ENCODE measurements at regions not wholly inside any gene's neighbourhood (a gene's known extent, or its start where the extent isn't known, plus 50 kb on each side); places are given as distances from the start of the nearest gene placed in this dataset.

- H3K27me3 Mint-ChIP-seq (ENCODE audit: low read depth, unreplicated experiment) = no peaks in the 10 kb centered on the region
- H4K20me1 ChIP-seq (ENCODE audit: insufficient read depth, low read length) = peaks cover 50% of the 10 kb centered on the region
- no peaks in the 10 kb centered on the region for H3K9me3 ChIP-seq (ENCODE audit: insufficient read depth, low read depth, low read length)
- no peak for DNase-seq (ENCODE audit: low read depth)
- no peak overlapping the region for H3K4me3 Mint-ChIP-seq (ENCODE audit: unreplicated experiment)
- no peak overlapping the region for H3K27ac Mint-ChIP-seq (ENCODE audit: unreplicated experiment)
- no peaks in the 10 kb centered on the region for H3K9me3 Mint-ChIP-seq (ENCODE audit: unreplicated experiment)
- no peaks in the 10 kb centered on the region for H3K27me3 ChIP-seq (ENCODE audit: insufficient read depth, low read length)
- FAIRE-seq = no peak
- H3K4me2 ChIP-seq (ENCODE audit: low read length) = no peak overlapping the region
- TF ChIP-seq, protein P1, sequence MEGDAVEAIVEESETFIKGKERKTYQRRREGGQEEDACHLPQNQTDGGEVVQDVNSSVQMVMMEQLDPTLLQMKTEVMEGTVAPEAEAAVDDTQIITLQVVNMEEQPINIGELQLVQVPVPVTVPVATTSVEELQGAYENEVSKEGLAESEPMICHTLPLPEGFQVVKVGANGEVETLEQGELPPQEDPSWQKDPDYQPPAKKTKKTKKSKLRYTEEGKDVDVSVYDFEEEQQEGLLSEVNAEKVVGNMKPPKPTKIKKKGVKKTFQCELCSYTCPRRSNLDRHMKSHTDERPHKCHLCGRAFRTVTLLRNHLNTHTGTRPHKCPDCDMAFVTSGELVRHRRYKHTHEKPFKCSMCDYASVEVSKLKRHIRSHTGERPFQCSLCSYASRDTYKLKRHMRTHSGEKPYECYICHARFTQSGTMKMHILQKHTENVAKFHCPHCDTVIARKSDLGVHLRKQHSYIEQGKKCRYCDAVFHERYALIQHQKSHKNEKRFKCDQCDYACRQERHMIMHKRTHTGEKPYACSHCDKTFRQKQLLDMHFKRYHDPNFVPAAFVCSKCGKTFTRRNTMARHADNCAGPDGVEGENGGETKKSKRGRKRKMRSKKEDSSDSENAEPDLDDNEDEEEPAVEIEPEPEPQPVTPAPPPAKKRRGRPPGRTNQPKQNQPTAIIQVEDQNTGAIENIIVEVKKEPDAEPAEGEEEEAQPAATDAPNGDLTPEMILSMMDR (IDR thresholded peaks at IDR 0.05; ENCODE audit: insufficient read depth, low read depth, low read length) = no peak
- TF ChIP-seq EZH2 (IDR thresholded peaks at IDR 0.05; ENCODE audit: insufficient read depth, low read length) = no peak
- no peak overlapping the region for H3K27ac ChIP-seq (ENCODE audit: low read depth, low read length)
- H3K79me2 ChIP-seq (ENCODE audit: insufficient read depth, low read length) = peaks cover 67% of the 10 kb centered on the region
- H3K36me3 Mint-ChIP-seq (ENCODE audit: low read depth, unreplicated experiment) = peaks cover 4% of the 10 kb centered on the region
- no peak overlapping the region for H3K9ac ChIP-seq (ENCODE audit: low read length)
- H2AFZ ChIP-seq (ENCODE audit: low read depth, low read length) = no peak overlapping the region
- no peaks in the 10 kb centered on the region for H3K36me3 ChIP-seq (ENCODE audit: insufficient read depth, low read length)
- H3K4me3 ChIP-seq (ENCODE audit: insufficient read depth, low read depth, low read length) = no peak overlapping the region
- peaks cover 12% of the 10 kb centered on the region for H3K4me1 Mint-ChIP-seq (ENCODE audit: low read depth, unreplicated experiment)
- no peaks in the 10 kb centered on the region for H3K4me1 ChIP-seq (ENCODE audit: insufficient read depth, low read length)
Measured at GRCh38 chr13:74032325-74032724, 101.9 kb downstream of the KLF12 start.

- no peaks in the 10 kb centered on the region for H3K27me3 Mint-ChIP-seq (ENCODE audit: low read depth, unreplicated experiment)
- Histone ChIP-seq H3K9me3 (ENCODE audit: insufficient read depth, low read depth, low read length) (no peaks in the 10 kb centered on the region), H3K4me2 (ENCODE audit: low read length) (peak overlapping the region; percentile 43), H3K27ac (ENCODE audit: low read depth, low read length) (no peak overlapping the region), H3K79me2 (ENCODE audit: insufficient read depth, low read length) (peaks cover 51% of the 10 kb centered on the region), H3K9ac (ENCODE audit: low read length) (no peak overlapping the region), H2AFZ (ENCODE audit: low read depth, low read length) (no peak overlapping the region), H3K36me3 (ENCODE audit: insufficient read depth, low read length) (no peaks in the 10 kb centered on the region), H3K4me1 (ENCODE audit: insufficient read depth, low read length) (peaks cover 7% of the 10 kb centered on the region), H4K20me1 (ENCODE audit: insufficient read depth, low read length) (peaks cover 48% of the 10 kb centered on the region), H3K27me3 (ENCODE audit: insufficient read depth, low read length) (no peaks in the 10 kb centered on the region), H3K4me3 (ENCODE audit: insufficient read depth, low read depth, low read length) (no peak overlapping the region)
- H3K27ac Mint-ChIP-seq (ENCODE audit: unreplicated experiment) = peak overlapping the region; percentile 96
- no peak for DNase-seq (ENCODE audit: low read depth)
- H3K4me3 Mint-ChIP-seq (ENCODE audit: unreplicated experiment) = peak overlapping the region; percentile 13
- H3K4me1 Mint-ChIP-seq (ENCODE audit: low read depth, unreplicated experiment) = peaks cover 17% of the 10 kb centered on the region
- TF ChIP-seq, protein P1 (IDR thresholded peaks at IDR 0.05; ENCODE audit: insufficient read depth, low read depth, low read length) = no peak
- no peak for TF ChIP-seq EZH2 (IDR thresholded peaks at IDR 0.05; ENCODE audit: insufficient read depth, low read length)
- FAIRE-seq = no peak
- H3K9me3 Mint-ChIP-seq (ENCODE audit: unreplicated experiment) = no peaks in the 10 kb centered on the region
- H3K36me3 Mint-ChIP-seq (ENCODE audit: low read depth, unreplicated experiment) = peaks cover 10% of the 10 kb centered on the region
Measured at GRCh38 chr13:74027161-74027779, 106.9 kb downstream of the KLF12 start.

- DNase-seq (ENCODE audit: low read depth) = peak; percentile 42
- Histone ChIP-seq H3K4me1 (ENCODE audit: insufficient read depth, low read length) (peaks cover 7% of the 10 kb centered on the region), H3K9ac (ENCODE audit: low read length) (no peak overlapping the region), H3K4me3 (ENCODE audit: insufficient read depth, low read depth, low read length) (no peak overlapping the region), H3K27ac (ENCODE audit: low read depth, low read length) (no peak overlapping the region), H3K9me3 (ENCODE audit: insufficient read depth, low read depth, low read length) (no peaks in the 10 kb centered on the region), H3K79me2 (ENCODE audit: insufficient read depth, low read length) (peaks cover 51% of the 10 kb centered on the region), H3K4me2 (ENCODE audit: low read length) (peak overlapping the region; percentile 43), H3K27me3 (ENCODE audit: insufficient read depth, low read length) (no peaks in the 10 kb centered on the region), H3K36me3 (ENCODE audit: insufficient read depth, low read length) (no peaks in the 10 kb centered on the region), H2AFZ (ENCODE audit: low read depth, low read length) (no peak overlapping the region), H4K20me1 (ENCODE audit: insufficient read depth, low read length) (peaks cover 47% of the 10 kb centered on the region)
- Mint-ChIP-seq H3K4me3 (ENCODE audit: unreplicated experiment) (peak overlapping the region; percentile 13), H3K27me3 (ENCODE audit: low read depth, unreplicated experiment) (no peaks in the 10 kb centered on the region), H3K9me3 (ENCODE audit: unreplicated experiment) (no peaks in the 10 kb centered on the region), H3K27ac (ENCODE audit: unreplicated experiment) (peak overlapping the region; percentile 96), H3K4me1 (ENCODE audit: low read depth, unreplicated experiment) (peaks cover 17% of the 10 kb centered on the region), H3K36me3 (ENCODE audit: low read depth, unreplicated experiment) (peaks cover 11% of the 10 kb centered on the region)
- TF ChIP-seq, protein P1 (IDR thresholded peaks at IDR 0.05; ENCODE audit: insufficient read depth, low read depth, low read length) = no peak
- no peak for TF ChIP-seq EZH2 (IDR thresholded peaks at IDR 0.05; ENCODE audit: insufficient read depth, low read length)
- FAIRE-seq = no peak
Measured at GRCh38 chr13:74026753-74027152, 107.5 kb downstream of the KLF12 start.
